NCI-H748 (cell line): ENCODE measurements at regions not wholly inside any gene's neighbourhood (a gene's known extent, or its start where the extent isn't known, plus 50 kb on each side); places are given as distances from the start of the nearest gene placed in this dataset.
"Not testable (repeated sequence)": the region's sequence is repeated elsewhere in the genome, so short reads cannot be mapped to it uniquely, and the experiment has no call there.

Experiments
- DNase-seq: peaks from one replicate; lab custom pipeline; 2025; ENCODE audit not compliant: unreplicated experiment; lab: John Stamatoyannopoulos, UW

DNA sequence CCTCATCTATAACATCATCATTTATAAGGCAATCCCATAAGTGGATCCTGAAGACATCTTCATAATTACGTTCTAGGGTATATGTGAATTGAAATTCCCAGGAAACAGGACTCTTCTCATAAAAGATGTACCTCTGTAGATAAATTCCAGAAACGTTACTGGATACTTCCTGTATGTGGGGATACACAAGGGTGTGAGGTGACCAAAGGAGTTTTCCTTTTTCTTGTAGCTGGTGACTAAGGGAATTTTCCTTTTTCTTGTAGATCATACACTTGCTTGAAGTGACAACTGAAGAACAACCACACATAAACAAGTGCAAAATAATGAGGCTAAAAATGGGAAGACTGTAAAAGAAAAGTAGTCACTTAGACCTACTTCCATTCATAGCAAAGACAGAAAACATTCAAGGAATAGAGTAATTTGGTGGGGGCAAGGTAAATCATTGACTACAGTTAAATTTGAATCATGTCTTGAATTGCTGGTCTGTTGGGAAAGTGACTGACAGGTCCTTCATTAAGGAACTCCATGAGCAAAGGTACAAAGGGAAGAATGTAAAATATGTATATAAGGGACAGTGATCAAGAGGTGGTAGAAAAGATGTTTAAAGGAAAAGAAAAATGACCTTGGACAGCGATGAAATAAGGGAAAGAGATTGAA lies 53.2 kb upstream of the UBE2E3 start:
- DNase-seq = no peak

DNA sequence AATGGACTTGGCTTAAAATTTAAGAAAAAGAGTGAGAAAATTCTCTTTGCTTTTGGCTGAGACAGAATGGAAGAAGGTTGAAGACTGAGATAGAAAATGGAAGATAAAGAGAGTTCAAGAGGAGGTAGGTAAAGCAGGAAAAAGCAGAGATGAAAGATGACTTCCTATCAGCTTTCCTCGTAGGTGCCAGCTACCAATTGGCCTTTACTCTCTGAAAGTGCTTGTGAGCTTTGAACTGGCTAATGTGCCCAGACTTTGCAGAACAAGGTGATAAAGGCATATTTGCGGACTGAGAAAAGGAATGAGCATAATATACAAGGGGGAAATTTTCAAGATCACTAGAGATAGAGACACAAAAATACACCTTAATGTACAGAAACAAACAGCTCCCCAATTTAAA lies 54.7 kb upstream of the UBE2E3 start:
- DNase-seq = no peak

DNA sequence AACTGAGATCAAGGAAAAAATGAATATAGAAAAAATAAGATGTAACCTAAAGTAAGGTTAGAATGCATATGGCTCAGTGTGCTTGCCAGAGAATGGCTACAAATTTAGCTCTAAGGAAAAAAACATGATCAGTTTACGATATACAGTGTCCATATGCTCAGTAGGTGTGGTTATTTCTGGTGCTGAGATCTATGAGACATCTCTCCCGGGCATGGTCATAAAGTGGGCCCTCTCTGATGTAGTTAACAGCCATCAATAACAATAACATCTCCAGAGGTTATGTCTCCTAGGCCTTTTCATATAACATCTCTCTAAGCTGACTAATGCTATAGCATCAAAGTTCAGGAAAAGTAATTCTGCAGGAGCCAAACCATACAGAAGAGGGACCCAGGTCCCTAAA lies 56.3 kb upstream of the UBE2E3 start:
- DNase-seq = no peak

DNA sequence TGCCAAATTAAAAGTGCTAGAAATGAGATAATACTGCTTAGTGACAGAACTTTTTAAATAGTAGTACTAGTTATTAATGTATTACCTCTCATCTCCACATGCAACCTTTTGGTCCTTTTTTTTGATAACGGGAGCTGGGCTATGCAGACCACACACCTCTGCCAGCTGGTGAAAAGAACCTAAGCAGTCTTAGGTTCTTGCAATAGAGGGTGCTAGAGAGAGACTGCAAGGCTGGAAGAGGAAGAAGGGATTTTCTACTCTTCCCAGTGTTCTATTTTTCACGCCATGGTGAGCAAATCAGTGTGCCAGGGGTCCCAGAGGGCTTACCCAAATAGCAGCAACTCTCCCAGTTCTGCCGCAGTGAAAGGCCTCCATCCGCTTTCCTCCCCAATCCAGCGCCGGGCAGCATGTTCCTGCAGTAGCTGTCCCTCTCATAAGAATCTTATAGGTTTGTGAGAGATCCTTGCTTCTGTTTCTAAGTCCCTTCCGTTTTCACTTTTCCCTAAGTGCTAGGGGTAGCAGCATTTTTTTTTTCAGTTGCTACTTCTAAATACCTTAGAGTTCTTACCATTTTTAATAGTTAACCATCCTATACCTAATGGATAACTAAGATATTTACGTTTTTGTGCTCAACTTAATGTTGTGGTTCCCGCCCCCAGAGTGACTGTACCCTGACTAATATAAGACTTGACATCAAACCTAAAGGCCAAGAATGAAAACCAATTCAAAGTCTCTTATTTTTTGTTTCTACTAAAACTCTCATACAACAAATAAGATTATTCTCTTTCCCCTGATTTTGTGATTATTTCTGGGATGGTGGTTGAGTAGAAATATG lies 69.4 kb upstream of the UBE2E3 start:
- peak; percentile 13 for DNase-seq

DNA sequence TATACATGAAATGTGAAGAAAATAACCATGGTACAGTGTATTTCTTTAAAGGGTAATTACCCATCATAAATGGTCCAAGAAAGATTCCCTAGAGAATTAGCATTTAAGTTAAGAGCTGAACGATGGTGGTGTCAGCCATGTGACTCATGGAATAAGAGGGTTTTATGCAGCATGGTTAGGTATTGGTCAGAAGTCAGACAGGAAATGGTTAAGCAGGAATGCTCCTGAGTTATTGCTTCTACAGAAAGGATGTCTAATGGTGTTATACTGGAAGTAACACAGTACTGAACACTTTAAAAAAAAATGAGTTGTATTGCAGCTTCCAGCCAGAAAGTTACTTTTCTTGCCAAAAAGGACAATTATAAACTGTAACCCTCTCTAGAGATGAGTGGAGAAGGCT lies 72.7 kb upstream of the UBE2E3 start:
- DNase-seq = no peak

DNA sequence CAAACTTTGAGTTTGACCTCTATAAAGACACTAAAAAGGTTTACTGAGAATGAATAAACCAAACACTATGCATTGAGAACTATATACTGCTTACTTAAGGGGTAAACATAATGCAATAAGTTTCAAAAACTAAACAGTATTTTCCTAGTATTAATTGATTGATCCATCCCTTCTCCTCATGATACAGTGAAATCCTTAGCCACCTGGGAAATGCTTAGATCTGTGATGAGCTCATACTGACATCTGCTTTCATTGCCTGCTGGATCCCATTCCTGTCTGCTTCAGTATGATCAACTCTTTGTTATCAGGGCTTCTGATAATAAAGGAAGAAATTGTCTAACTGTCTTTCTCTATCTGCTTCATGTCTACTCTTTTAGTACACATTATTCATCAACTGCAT lies 74.9 kb upstream of the UBE2E3 start:
- DNase-seq = peak; percentile 57

DNA sequence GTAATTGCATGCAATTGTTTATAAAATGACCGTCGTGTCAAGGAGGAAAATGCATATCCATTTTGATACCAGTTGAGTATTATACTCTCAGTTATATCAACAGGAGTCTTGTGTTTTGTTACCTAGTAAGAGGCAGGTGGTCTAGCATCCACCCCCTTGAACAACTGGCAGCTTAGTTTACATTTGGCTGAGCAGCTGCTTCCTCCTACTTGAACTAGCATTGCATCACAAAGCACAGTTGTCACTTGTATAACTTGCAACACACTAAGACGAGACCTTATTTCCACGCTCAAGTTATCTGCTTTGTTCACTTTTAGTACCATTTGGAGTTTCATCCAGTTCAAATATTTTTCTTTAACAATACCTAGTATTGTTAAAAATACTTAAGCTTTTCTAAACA lies 75.4 kb upstream of the UBE2E3 start:
- peak; percentile 88 for DNase-seq

DNA sequence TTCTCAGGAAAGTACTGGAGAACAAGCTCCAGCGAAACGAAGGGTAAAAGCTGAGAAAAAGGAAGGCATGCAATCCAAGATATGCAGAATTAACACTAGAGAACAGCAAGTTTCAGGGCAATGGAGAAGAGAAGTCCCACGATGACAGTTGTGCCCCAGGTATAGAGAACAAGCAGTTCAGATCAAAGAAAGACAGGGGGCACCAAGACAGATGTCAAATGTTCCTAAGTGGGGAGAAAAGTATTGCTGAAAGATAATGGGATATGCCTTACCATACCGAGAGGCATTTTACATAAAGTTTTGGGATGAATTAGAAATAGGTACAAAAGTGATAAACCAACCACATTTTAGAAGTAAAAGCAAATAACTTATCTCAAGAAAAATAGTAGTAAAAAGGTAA lies 79.1 kb upstream of the UBE2E3 start:
- DNase-seq = no peak

DNA sequence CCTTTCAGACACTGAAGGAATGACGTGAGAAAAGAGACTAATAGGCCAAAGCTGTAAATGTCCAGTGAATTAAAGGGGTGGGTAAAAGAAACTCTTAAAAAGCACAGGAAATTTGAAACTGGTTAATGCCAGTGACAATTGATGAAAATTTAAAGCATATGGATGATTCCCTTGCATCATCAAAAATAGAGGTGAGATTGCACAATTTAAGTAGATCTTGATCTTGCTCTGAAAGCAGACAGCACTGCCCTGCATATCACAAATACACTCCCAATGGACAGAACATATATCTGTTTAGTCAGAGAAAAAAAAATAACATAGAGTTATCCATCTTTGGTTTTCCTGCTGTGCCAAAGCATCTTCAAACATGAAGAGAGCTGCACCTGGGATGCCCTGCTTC lies 86.7 kb upstream of the UBE2E3 start:
- no peak for DNase-seq

DNA sequence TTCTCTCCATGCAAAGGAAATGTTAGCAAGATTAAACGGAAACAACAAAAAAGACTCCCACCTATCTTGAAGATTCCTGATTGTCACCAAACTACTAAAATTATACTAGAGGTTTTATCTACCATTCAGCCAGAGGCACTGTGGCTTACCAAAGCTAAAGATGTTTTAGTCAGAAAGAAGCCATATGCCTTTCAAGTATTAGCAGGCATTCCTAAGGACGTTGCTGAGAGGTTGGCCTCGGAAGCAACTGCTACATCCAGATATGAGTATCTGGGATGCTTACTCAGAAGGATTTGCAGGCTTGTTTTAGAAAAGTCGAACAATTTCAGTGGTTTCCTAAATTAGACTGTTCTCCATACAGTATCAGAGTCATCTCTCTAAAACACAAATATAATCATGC lies 88.3 kb upstream of the UBE2E3 start:
- DNase-seq = no peak

DNA sequence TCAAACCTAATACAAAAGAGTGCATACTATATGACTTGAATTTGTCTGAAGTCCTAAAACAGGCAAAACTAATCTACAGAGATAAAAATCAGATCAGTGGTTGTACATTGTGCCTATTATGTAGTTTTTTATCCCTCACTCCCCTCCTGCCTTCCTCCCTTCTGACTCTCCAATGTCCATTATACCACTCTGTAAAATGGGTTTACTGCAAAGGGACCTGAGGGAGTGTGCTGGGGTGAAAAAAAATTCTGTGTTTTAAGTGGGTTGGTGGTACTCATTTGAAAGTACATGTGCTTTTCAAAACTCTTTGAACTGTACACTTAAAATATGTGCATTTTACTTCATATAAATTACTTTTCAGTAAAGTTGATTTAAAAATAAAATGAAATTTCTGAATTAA lies 89.0 kb upstream of the UBE2E3 start:
- no peak for DNase-seq

DNA sequence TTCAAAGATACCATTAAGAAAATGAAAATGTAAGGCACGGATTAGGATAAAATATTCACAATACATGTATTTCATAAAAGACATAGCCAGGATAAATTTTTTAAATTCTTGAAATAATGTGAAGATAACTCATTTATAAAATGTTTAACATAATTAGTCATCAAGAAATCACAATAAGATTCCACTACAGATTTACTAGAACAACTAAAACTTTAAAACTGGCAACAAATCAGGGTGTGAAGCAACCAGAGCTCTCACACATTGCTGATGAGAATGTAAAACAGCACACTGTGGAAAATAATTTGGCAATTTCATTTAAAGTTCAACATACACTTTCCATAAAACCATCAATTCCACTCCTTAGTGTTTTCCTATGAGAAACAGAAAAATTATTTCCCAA lies 89.6 kb upstream of the UBE2E3 start:
- DNase-seq = no peak

DNA sequence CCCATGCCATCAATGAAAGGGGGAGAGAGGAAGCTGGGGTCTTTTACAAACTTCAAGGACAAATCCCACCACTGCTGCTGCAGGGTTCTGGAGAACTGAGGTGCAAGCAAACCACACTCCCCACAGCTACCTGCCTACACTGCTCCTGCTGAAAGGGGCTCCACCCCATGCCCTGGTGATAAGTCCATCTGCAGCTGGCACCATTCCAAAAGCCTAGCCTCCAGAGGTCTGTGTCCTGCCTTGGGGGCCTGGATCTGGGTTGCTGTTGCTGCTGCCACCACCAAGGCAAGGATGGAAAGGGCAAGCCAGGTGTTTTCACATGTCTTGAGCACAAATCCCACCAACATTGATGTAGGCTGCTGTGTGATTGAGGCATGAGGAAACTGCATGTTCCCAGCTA lies 97.4 kb upstream of the UBE2E3 start:
- DNase-seq = no peak

DNA sequence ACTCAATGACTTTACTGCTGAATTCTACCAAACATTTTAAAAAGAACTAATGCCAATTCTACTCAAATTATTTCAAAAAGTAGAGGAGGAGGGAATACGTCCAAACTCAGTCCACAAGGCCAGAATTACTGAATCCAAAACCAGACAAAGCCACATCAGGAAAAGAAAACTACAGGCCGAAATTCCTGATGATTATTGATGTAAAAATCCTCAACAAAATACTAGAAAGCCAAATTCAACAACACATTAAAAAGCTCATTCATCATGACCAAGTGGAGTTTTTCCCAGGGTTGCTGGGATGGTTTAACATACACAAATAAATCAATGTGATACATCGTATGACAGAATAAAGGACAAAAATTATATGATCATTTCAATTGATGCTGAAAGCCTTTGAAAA lies 103.9 kb upstream of the UBE2E3 start:
- DNase-seq = no peak

DNA sequence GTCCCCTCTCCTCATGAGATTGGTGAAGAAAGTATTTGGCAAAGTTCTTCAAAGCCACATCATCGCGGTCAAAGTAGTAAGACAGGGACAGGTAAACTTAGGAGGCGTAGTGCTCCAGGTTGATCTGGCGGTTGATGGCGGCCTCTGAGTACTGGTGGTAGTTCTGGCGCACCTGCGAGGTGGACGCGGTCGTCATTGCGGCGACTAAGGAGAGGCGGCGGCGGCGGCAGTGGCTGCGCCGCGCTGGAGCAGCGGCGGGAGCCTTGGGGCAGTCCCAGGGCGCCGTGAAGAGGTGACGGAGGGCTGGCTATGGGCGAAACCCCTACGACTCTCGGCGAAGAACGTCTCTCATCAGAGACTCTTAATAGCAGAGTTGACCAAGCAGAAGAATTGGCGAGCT lies 107.2 kb upstream of the UBE2E3 start:
- DNase-seq = no peak

DNA sequence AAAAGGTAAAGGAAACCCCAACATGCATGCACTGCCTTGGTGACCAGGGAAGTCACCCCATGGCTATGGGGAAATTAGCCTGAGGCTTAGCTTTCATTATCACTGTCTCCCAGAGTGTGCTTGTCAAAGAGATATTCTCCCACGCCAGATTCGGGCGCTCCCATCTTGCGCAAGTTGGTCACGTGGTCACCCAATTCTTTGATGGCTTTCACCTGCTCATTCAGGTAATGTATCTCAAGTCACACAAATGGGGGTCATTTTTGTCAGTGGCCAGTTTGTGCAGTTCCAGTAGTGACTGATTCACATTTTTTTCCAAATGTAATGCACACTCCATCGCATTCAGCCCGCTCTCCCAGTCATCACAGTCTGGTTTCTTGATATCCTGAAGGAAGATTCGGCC lies 107.6 kb upstream of the UBE2E3 start:
- DNase-seq = not testable (repeated sequence)

DNA sequence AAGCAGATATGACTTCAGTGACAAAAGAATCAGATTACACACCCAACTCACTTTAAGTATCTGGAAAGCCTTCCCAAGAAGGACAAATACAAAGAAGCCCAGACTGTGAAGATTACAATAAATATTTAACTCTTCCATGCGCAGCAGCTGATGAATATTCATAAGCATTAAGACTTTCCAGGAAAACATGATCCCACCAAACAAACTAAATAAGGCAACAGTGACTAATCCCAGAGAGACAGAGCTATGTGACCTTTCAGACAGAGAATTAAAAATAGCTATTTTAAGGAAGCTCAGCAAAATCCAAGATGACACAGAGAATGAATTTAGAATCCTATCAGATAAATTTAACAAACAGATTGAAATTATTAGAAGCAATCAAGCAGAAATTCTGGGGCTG lies 108.2 kb upstream of the UBE2E3 start:
- DNase-seq = no peak

DNA sequence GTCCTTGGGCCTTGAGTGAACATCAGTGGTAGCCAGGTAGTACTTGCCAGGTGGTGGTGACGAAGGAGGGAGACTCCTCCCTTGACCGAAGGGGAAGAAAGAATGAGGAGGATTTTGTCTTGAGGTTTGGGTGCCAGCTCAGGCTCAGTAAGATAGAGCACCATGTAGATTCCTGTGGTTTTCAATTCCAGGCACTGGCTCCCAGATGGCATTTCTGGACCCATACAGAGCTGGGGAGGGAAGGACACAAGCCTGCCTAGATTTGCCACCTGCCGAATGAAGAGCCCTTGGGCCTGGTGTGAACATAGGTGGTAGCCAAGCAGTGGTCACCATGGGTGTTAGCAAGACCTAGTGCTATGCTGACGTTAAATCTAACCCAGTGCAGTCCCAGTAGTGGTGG lies 108.8 kb upstream of the UBE2E3 start:
- DNase-seq = no peak

DNA sequence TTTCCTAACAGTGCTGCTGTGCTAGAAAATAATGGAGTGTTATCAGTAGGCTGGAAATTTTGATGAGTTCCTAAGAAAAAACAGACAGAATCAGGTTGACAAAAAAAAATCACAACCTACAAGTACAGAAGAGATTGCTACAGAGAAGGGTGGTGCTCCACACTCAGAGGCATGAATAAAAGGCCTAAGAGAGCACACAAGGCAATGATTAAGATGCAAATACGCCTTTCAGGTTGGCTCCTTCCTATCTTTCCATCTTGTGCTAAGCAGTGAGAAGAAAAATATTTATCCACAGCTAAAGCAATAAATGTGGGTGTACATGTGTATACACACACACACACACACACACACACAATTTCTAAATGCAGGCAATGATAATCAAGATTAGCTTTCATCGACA lies 130.6 kb upstream of the UBE2E3 start:
- DNase-seq = no peak

DNA sequence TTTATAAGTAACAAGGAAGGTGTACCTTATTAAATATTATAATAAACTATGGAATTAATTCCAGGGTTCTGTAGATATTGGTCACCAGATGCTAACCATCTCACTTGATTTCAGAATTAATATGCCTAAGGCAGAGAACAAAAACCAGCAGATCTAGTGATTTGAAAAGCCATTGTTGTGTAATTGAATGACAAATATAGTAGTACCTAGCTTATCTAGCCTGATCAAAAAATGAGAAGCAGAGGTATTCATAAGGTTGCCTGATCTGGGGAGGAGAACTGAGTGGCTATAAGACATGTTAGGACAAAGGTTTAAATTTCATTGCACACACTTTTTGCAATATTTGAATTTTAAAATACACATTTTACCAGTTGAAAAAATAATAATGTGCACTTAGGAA lies 132.0 kb upstream of the UBE2E3 start:
- no peak for DNase-seq

DNA sequence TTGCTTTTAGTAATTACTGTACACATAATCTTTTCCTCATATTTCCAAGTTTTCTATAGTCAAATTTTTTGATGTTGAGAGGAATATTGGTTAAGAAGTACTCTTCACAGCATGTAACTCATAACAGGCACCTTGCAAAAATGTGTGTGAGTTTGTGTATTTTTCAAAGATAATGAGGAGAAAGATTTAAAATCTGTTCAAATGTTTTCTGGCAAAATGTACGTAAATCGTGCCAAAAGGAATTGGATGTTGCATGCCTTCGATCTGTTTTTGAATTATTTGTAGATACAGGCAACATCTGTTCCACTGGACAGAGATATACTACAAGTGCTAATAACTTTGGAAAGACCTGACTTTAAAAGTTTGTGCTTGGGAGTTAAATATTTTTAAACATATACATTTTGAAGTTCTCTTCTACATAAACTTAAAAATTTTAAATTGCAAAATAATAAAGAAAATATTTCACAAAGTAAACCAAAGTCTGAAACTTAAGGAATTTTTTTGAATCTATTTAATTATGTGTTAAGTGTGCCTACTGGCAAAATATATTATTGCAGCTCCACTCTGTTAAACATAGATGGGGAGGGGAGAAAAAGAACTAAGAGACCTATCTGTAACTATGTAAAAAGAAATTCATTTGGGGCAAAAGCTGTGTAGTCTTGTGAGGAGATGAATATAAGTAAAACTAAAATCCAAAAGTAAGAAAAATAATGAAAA lies 133.5 kb upstream of the UBE2E3 start:
- no peak for DNase-seq

DNA sequence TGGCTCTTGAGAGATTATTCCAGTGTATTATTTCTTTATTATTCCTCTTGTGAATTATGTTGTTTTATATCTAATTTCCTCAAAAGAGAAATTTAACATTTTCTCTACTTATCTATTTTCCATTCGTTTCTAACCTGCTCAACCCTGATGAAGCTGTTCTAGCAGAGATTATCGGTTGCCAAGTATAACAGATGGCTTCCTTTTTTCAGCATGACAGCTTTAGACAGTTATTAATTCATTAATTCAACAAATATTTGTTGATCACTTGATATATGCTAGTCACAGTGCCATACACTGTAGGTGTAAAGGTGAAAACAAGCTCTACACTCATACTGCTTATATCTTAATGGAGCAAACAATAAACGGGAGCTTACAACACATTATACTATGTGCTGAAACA lies 137.9 kb upstream of the UBE2E3 start:
- DNase-seq = no peak
